ENCODE measurements at regions not wholly inside any gene's neighbourhood (a gene's known extent, or its start where the extent isn't known, plus 50 kb on each side); places are given as distances from the start of the nearest gene placed in this dataset.

DNA sequence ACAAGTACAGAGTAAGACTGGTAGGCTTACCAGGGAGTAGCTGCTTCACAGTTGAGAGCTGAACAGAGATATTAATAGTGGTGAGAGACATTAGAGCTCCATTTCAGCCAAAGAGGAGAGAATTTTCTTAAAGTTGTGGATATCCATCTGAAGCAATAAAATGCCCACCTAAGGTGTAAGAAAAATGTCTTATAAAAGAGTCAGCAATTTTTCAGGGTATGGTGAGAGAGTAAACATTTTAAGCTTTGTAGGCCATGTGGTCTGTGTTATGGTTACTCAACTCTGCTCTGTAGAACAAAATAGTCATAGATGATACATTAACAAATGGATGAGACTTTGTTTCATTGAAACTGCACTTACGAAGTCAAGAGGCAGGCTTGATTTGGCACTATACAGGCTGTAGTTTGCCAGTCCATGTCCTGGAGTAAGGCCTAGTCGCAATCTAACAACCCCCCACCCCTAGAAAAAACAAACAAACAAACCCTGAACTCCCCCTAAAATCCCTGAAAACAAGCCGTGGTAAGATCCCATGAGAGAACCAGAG lies 945.4 kb upstream of the SEMA6A start:
- no peak overlapping the region for H3K9ac ChIP-seq (ENCODE audit: insufficient read depth in 1 of 2, low read length in 2 of 2)
- no peaks in the 10 kb centered on the region for H3K27me3 ChIP-seq (ENCODE audit: control insufficient read depth in 3 of 3, insufficient read depth in 3 of 3, low read length in 2 of 3)
- no peak overlapping the region for H3K4me3 ChIP-seq
- no peak for ATAC-seq (ENCODE audit: insufficient read depth, low FRiP score)
- H3K36me3 ChIP-seq (ENCODE audit: control insufficient read depth in 4 of 4, insufficient read depth in 4 of 4, low read length in 4 of 4): no peaks in the 10 kb centered on the region
- H3K4me1 ChIP-seq (ENCODE audit: control insufficient read depth in 5 of 5, insufficient read depth in 5 of 5, low read length in 5 of 5): no peaks in the 10 kb centered on the region
- H3K9me3 ChIP-seq (ENCODE audit: control insufficient read depth in 4 of 4, insufficient read depth in 3 of 4, low read length in 3 of 4): peaks cover 0 to 8% (median 4%) of the 10 kb centered on the region in 4 donors
- DNase-seq: no peak
- no peak overlapping the region for H3K27ac ChIP-seq (ENCODE audit: low read depth in 1 of 2, low read length in 1 of 2)
- TF ChIP-seq, protein P1, sequence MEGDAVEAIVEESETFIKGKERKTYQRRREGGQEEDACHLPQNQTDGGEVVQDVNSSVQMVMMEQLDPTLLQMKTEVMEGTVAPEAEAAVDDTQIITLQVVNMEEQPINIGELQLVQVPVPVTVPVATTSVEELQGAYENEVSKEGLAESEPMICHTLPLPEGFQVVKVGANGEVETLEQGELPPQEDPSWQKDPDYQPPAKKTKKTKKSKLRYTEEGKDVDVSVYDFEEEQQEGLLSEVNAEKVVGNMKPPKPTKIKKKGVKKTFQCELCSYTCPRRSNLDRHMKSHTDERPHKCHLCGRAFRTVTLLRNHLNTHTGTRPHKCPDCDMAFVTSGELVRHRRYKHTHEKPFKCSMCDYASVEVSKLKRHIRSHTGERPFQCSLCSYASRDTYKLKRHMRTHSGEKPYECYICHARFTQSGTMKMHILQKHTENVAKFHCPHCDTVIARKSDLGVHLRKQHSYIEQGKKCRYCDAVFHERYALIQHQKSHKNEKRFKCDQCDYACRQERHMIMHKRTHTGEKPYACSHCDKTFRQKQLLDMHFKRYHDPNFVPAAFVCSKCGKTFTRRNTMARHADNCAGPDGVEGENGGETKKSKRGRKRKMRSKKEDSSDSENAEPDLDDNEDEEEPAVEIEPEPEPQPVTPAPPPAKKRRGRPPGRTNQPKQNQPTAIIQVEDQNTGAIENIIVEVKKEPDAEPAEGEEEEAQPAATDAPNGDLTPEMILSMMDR (IDR thresholded peaks at IDR 0.05; ENCODE audit: control extremely low read depth, extremely low read depth): no peak
- WGBS, 2 donors: 81 to 82% methylated on average over 3 of the region's 3 CpGs

DNA sequence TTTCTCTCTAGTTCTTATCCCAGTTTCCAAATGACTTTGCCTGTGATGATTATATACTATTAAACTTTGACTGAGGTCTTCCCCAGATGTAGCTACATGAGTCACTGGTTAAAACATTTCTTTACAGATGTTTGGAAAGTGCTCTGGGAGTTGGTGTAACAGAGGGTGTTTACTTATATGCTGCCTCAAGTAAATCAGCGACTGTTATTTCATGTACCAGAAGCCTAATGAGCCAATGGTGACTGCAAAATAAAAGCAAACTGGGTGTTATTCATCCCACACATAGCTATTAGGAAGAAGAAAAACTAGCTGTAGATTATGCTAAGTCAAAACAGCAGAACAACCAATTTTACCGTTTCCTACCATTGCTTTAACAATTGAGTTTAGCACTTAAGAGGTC lies 929.7 kb upstream of the SEMA6A start:
- Histone ChIP-seq H3K9me3 (ENCODE audit: control insufficient read depth in 4 of 4, insufficient read depth in 3 of 4, low read length in 3 of 4) (no peaks in the 10 kb centered on the region), H3K27ac (ENCODE audit: low read depth in 1 of 2, low read length in 1 of 2) (no peak overlapping the region), H3K4me3 (no peak overlapping the region), H3K36me3 (ENCODE audit: control insufficient read depth in 4 of 4, insufficient read depth in 4 of 4, low read length in 4 of 4) (no peaks in the 10 kb centered on the region), H3K4me1 (ENCODE audit: control insufficient read depth in 5 of 5, insufficient read depth in 5 of 5, low read length in 5 of 5) (no peaks in the 10 kb centered on the region), H3K9ac (ENCODE audit: insufficient read depth in 1 of 2, low read length in 2 of 2) (no peak overlapping the region), H3K27me3 (ENCODE audit: control insufficient read depth in 3 of 3, insufficient read depth in 3 of 3, low read length in 2 of 3) (no peaks in the 10 kb centered on the region)
- TF ChIP-seq, protein P1 (IDR thresholded peaks at IDR 0.05; ENCODE audit: control extremely low read depth, extremely low read depth): no peak
- WGBS, 2 donors: 86% methylated on average over 2 of the region's 2 CpGs
- no peak for ATAC-seq (ENCODE audit: insufficient read depth, low FRiP score)
- peak in 2 of 3 donors; percentile 8 to 13 for DNase-seq

DNA sequence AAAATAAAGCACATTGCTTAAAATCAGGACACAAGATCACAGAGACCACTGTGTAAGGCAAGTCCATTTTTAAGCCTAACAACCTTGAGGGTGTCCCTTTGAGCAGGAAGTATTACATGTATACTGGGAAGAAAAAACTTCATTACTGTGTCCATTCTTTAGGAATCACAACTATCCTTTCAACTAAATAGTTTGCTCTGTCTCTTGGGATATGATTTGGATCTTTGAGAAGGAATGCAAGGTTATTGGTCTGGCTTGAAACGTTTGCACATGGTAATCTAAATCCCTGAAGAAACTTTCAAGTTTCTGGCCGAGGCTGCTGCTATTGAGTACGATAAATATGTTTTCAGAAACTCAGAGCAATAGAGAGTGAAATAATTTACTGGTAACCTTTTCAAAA lies 923.0 kb upstream of the SEMA6A start:
- H3K27ac ChIP-seq (ENCODE audit: low read depth in 1 of 2, low read length in 1 of 2): no peak overlapping the region
- H3K9ac ChIP-seq (ENCODE audit: insufficient read depth in 1 of 2, low read length in 2 of 2): no peak overlapping the region
- TF ChIP-seq, protein P1 (IDR thresholded peaks at IDR 0.05; ENCODE audit: control extremely low read depth, extremely low read depth): no peak
- no peak for ATAC-seq (ENCODE audit: insufficient read depth, low FRiP score)
- no peaks in the 10 kb centered on the region for H3K4me1 ChIP-seq (ENCODE audit: control insufficient read depth in 5 of 5, insufficient read depth in 5 of 5, low read length in 5 of 5)
- H3K9me3 ChIP-seq (ENCODE audit: control insufficient read depth in 4 of 4, insufficient read depth in 3 of 4, low read length in 3 of 4): peaks cover 0 to 3% (median 0%) of the 10 kb centered on the region in 4 donors
- no peak overlapping the region for H3K4me3 ChIP-seq
- no peaks in the 10 kb centered on the region for H3K27me3 ChIP-seq (ENCODE audit: control insufficient read depth in 3 of 3, insufficient read depth in 3 of 3, low read length in 2 of 3)
- 68 to 81% methylated on average over 3 of the region's 3 CpGs for WGBS, 2 donors
- no peak for DNase-seq
- no peaks in the 10 kb centered on the region for H3K36me3 ChIP-seq (ENCODE audit: control insufficient read depth in 4 of 4, insufficient read depth in 4 of 4, low read length in 4 of 4)

DNA sequence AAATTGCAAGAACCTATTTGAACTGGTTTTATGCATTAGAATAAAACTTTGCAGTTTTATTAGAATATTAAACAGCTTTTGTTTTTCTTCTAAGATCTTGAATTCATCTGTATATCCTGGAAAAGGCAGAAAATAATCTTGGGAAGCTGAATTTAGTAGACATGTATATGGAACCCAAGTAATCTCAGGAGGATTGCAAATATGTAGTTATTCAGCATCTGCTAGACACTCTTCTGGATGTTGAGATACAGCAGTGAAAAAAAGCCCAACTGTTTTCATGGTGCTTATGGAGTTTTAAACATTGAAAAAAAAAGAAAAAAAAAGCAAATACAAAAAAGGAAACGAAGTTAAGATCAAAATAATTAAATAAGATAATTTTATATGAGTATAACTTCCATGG lies 922.2 kb upstream of the SEMA6A start:
- ATAC-seq (ENCODE audit: insufficient read depth, low FRiP score) (no peak), DNase-seq (no peak)
- Histone ChIP-seq H3K4me1 (ENCODE audit: control insufficient read depth in 5 of 5, insufficient read depth in 5 of 5, low read length in 5 of 5) (no peaks in the 10 kb centered on the region), H3K9ac (ENCODE audit: insufficient read depth in 1 of 2, low read length in 2 of 2) (no peak overlapping the region), H3K36me3 (ENCODE audit: control insufficient read depth in 4 of 4, insufficient read depth in 4 of 4, low read length in 4 of 4) (no peaks in the 10 kb centered on the region), H3K4me3 (no peak overlapping the region), H3K27me3 (ENCODE audit: control insufficient read depth in 3 of 3, insufficient read depth in 3 of 3, low read length in 2 of 3) (no peaks in the 10 kb centered on the region), H3K27ac (ENCODE audit: low read depth in 1 of 2, low read length in 1 of 2) (no peak overlapping the region), H3K9me3 (ENCODE audit: control insufficient read depth in 4 of 4, insufficient read depth in 3 of 4, low read length in 3 of 4) (peaks cover 0 to 3% (median 0%) of the 10 kb centered on the region in 4 donors)
- TF ChIP-seq, protein P1 (IDR thresholded peaks at IDR 0.05; ENCODE audit: control extremely low read depth, extremely low read depth): no peak
- 53 to 74% methylated on average over 1 of the region's 1 CpG for WGBS, 2 donors
